Tibial nerve (tissue), 3 donors: ENCODE measurements at regions not wholly inside any gene's neighbourhood (a gene's known extent, or its start where the extent isn't known, plus 50 kb on each side); places are given as distances from the start of the nearest gene placed in this dataset.

ENCODE experiments used
- POLR2A ChIP-seq, 2 donors: fragments of 450-650 bp; IDR thresholded peaks; one replicate each; pipeline ENCODE4 v1.6.1; 2017; ENCODE audit warnings: antibody characterized with exemption in 2 of 2, mild to moderate bottlenecking in 2 of 2, moderate library complexity in 2 of 2
- TF ChIP-seq, protein P1 (sequence below), 5 experiments: fragments of 200-600 bp in 3 of 5; fragments of 450-650 bp in 2 of 5; sonication (generic) in 3 of 5; IDR thresholded peaks; one replicate each; pipeline ENCODE4 v1.5.1; 2016 to 2019; ENCODE audit warnings: antibody characterized with exemption in 5 of 5, mild to moderate bottlenecking in 3 of 5, moderate library complexity in 2 of 5

DNA sequence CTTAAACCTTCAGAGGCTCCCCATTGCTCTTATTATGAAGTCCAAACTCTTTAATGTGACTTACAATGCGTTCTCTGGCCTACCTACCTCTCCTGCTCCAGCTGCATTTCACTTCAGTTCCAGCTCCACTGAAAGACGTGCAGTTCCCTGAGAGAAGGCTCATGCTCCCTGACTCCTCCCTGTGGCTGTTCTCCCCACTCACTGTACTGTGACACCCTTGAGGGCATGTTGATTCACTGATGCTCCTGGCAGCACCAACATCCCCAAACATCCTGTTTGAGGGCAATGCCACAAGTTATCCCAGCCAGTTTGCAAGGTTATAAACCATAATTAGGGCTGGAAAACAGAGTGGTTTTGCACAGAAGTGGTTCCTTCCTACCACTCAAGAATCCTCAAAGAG, 111.2 kb downstream of the LSM5 start:
- TF ChIP-seq, protein P1, sequence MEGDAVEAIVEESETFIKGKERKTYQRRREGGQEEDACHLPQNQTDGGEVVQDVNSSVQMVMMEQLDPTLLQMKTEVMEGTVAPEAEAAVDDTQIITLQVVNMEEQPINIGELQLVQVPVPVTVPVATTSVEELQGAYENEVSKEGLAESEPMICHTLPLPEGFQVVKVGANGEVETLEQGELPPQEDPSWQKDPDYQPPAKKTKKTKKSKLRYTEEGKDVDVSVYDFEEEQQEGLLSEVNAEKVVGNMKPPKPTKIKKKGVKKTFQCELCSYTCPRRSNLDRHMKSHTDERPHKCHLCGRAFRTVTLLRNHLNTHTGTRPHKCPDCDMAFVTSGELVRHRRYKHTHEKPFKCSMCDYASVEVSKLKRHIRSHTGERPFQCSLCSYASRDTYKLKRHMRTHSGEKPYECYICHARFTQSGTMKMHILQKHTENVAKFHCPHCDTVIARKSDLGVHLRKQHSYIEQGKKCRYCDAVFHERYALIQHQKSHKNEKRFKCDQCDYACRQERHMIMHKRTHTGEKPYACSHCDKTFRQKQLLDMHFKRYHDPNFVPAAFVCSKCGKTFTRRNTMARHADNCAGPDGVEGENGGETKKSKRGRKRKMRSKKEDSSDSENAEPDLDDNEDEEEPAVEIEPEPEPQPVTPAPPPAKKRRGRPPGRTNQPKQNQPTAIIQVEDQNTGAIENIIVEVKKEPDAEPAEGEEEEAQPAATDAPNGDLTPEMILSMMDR (IDR thresholded peaks at IDR 0.05) = no peak
- TF ChIP-seq POLR2A (IDR thresholded peaks at IDR 0.05) = no peak
